Islet of Langerhans (tissue), 1 donor: ENCODE measurements at regions not wholly inside any gene's neighbourhood (a gene's known extent, or its start where the extent isn't known, plus 50 kb on each side); places are given as distances from the start of the nearest gene placed in this dataset.

Source experiments
- FAIRE-seq: peaks from one replicate; lab custom pipeline; 2011; peaks lifted over from hg19 to GRCh38; lab: Jason Lieb, UNC

DNA sequence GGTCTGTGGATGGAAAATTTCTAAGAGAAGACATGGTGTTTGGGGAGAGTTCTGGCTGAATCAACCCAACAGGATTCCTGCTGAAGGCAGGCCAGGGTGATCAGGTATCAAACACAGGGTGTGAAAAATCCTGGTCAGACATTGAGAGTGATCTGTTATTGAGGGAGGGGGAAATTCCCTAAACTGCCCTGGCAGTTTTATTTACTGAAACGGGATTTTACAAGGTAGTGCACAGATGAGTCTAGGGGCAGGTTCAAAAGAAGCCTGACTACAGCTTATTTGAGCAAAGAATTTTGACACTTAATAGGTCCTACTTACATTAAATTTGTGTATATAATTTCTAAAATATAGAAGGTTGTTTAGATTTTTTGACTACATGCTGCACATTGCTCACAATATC lies 569.4 kb upstream of the RGS18 start:
- FAIRE-seq, result no peak

DNA sequence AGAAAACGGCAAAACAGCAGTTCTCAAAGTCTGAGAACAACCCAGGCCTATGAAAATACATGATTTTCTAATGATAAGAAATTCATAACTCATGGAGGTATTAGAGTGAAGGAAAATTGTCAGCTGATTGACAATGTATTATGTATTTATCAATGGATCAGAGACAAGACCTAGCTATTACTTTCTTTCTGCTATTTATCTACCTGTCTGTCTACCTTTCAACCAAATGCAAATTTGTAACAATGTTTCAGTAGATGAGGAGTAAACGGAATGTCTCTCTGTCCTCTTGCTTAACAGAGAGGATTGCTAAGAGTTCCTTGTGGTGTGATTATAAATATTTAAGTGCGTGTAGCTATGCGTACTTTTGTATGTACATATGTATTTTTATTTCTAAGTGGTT lies 568.7 kb upstream of the RGS18 start:
- FAIRE-seq, result no peak

DNA sequence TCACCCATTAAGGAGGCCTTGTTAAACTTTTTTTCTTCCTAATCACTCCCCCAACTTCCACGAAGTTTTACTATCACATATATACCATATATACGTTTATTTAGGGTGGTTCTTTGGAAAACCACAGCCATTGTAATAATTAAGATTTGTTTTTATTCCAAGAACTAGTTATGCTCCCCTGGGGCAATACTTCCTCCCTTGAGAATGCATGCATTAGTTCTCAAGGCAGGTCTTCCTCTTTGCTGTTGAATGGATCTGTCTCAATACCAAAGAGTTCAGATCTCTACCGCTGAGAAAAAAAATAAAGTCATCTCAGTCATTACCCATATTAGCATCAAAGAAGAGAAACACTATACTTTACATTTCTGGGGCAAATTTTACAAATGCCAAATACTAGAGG lies 567.7 kb upstream of the RGS18 start:
- no peak for FAIRE-seq

DNA sequence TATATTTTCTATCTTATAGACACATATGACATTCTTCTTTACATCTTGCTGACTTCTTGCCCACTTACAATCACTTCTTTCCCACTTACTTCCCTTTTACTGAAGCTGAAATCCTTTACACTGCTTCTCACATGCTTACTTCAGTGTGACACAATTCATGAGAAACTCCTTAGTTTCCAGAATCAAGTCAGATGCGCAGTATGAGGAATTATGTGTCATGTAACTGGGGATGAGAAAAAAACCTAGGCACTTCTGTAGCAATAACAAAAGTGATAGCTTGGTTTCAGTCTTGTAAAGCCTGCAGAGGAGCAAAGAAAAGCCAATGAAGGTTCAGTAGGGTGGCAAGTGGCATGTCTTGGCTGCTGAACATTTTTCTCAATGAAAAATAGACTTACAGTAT lies 566.2 kb upstream of the RGS18 start:
- no peak for FAIRE-seq

GRCh38 chr1:191592907-191593306 lies 565.4 kb upstream of the RGS18 start:
- no peak for FAIRE-seq

GRCh38 chr1:191595170-191595569 lies 563.1 kb upstream of the RGS18 start:
- FAIRE-seq, result no peak

- no peak for FAIRE-seq
These were observed 549.9 kb upstream of the RGS18 start for GRCh38 chr1:191608367-191608766.

GRCh38 chr1:191609305-191609704 lies 549.0 kb upstream of the RGS18 start:
- no peak for FAIRE-seq

GRCh38 chr1:191615101-191615821 lies 543.0 kb upstream of the RGS18 start:
- FAIRE-seq, result peak; percentile 77

DNA sequence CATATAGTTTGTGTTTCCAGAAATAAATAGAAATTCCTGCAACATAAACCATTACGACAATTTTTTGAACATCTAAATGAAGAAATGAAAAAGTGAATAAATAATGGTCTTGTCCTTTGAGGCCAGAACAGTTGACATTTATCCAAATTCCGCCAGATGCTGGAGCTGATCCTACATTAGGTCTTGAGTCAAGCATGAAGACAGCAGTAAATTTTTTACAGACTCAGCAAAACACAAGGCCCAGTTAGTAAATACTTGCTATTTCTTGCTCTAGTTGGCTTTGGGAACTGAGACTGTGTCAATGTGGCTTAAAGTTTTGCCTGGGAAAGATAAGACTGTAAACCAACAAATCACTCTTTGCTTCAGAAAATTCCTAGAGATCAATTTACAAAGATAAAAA lies 540.1 kb upstream of the RGS18 start:
- FAIRE-seq, result no peak

DNA sequence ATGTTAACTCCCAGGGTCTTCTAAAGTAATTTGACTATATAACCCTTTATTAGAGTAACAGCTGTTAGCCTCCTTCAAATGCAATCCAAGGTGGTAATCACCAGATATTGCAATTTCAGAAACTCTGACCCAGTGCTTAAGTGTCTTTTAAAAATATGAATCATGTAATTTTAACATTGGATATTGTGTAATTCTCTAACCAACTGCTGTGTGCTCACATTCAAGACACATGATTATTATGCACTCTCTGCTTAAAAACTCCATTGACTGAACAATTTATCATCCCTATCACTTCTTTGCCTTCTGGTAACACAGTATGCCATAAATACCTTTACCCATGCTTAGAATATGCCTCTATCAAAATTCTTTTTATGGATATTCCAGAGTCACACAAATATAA lies 537.4 kb upstream of the RGS18 start:
- no peak for FAIRE-seq

DNA sequence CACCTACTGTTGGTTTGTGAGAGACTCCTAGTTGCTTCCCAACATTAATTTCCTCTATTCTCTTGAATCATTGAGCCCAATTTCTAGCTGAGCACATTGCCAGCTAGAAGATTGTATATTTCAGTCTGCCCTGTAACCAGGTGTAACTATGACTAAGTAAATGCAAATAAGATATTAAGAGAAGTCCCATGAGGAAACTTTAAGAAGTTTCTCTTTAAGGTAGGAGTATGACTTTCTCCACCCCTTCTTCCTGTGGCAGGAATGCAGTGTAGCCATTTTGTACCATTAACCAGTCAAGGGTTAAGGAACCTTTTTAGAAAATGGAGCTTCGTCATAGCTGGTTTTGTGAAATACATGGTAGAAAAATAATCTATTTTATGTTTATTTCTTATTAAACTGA lies 534.2 kb upstream of the RGS18 start:
- FAIRE-seq, result no peak

DNA sequence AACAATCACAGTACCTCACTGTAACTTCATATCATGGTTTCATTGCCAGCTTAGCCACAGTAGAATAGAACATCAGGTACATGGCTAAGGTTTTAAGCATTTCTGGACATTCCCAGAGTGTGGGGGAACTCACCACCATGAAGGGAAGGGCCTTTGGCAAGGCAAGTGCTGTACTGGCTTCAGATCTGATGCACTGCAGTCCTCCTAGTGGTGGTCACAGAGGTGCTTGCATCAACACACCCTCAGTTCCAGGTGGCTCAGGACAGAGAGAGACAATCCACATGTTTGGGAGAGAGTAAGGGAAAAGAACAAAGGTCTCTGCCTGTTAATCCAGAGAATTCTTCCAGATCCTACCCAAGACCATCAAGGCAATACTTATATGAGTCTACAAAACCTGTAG lies 528.4 kb upstream of the RGS18 start:
- FAIRE-seq, result no peak

GRCh38 chr1:191634801-191635508 lies 523.3 kb upstream of the RGS18 start:
- FAIRE-seq, result no peak

DNA sequence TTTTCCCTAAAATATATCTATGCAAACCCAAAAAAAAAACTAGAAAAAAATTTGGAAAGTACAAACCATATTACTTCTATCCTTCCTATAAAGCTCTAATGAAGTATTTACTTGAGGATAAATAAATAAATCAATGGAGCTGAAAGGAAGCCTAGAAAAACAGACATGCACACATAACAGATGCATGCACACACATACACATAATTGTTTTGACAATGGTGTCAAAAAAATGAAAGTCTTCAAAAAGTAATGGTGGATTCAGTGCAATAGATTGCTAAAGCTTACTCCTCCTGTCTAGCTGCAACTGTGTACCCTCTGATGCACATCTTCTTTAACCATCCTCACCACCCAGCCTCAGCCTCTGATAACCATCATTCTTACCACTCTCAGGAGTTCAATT lies 521.9 kb upstream of the RGS18 start:
- FAIRE-seq, result no peak

- no peak for FAIRE-seq
These were observed 516.6 kb upstream of the RGS18 start for GRCh38 chr1:191641420-191642260.

DNA sequence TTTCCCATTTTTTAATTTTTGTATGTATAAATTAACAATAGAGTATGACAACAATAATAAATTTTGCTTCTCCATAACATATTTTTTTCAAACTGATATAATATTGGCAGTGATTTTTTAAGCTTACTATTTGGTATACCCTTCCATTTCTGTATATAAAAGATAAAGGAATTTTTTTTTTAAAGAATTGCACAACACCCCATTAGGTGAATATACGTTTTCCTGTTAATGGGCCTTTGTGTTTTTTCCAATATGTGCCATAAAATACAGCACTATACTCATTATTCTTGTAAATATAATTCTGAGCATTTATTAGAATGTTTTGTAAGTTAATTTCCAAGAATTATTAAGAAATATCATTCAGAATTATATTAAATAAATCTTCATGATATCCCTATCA lies 515.2 kb upstream of the RGS18 start:
- FAIRE-seq, result no peak

DNA sequence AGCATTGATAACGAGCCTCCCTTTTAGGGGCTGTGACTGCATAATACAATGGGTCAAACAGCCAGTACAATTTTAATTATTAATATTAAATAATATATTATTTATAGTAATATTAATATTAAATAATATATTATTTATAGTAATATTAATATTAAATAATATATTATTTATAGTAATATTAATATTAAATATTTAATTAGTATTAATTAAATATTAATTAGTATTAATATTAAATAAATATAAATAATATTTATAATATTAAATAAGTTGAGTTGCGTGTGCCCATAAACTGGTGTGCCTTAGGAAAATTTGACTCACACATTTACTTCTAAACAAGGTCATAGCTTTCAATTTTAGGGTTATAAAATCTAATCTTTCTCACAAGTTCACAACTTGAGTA lies 509.3 kb upstream of the RGS18 start:
- FAIRE-seq, result no peak

GRCh38 chr1:191662051-191662450 lies 496.2 kb upstream of the RGS18 start:
- FAIRE-seq, result no peak

DNA sequence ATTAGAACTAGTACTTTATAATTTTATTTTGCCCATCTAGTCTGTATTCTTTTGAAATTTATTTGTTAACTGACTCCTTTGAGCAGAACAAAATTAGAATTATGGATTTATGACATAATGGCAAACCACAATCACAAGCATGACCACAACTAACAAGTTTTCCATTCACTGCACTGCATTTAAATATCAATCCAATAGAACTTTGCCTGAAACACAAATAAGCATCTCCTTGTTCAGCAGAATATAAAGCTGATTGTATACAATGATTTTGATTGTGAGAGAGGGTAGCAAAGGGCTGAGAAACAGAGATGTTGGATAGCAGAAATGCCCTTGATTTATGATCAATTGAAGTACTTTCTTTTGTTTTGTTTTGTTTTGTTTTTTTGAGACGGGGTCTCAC lies 495.5 kb upstream of the RGS18 start:
- no peak for FAIRE-seq

GRCh38 chr1:191668525-191668924 lies 489.7 kb upstream of the RGS18 start:
- no peak for FAIRE-seq

- FAIRE-seq, result no peak
These were observed 488.6 kb upstream of the RGS18 start for GRCh38 chr1:191669629-191670028.

GRCh38 chr1:191671236-191671635 lies 487.0 kb upstream of the RGS18 start:
- FAIRE-seq, result no peak
